Retinal pigment epithelial cell (primary cell): ENCODE measurements at regions not wholly inside any gene's neighbourhood (a gene's known extent, or its start where the extent isn't known, plus 50 kb on each side); places are given as distances from the start of the nearest gene placed in this dataset.

Source experiments
- DNase-seq: peaks from one replicate; pipeline ENCODE4 v3.0.0-alpha.2; 2010; ENCODE audit warnings: low read depth
- H3K4me3 ChIP-seq: 2 replicates; pipeline ENCODE4 v1.5.1; 2011; ENCODE audit warnings: mild to moderate bottlenecking, low read length, control low read depth, moderate library complexity
- TF ChIP-seq, protein P1 (sequence below): conservative IDR thresholded peaks from 2 replicates; pipeline ENCODE4 v1.5.1; 2011; ENCODE audit warnings: low read depth, low read length, control low read depth, inconsistent platforms

- DNase-seq = no peak
- H3K4me3 ChIP-seq = no peak overlapping the region
- TF ChIP-seq, protein P1, sequence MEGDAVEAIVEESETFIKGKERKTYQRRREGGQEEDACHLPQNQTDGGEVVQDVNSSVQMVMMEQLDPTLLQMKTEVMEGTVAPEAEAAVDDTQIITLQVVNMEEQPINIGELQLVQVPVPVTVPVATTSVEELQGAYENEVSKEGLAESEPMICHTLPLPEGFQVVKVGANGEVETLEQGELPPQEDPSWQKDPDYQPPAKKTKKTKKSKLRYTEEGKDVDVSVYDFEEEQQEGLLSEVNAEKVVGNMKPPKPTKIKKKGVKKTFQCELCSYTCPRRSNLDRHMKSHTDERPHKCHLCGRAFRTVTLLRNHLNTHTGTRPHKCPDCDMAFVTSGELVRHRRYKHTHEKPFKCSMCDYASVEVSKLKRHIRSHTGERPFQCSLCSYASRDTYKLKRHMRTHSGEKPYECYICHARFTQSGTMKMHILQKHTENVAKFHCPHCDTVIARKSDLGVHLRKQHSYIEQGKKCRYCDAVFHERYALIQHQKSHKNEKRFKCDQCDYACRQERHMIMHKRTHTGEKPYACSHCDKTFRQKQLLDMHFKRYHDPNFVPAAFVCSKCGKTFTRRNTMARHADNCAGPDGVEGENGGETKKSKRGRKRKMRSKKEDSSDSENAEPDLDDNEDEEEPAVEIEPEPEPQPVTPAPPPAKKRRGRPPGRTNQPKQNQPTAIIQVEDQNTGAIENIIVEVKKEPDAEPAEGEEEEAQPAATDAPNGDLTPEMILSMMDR = no peak
Measured at GRCh38 chr3:18079062-18079461, 336.6 kb upstream of the TBC1D5 start.

DNA sequence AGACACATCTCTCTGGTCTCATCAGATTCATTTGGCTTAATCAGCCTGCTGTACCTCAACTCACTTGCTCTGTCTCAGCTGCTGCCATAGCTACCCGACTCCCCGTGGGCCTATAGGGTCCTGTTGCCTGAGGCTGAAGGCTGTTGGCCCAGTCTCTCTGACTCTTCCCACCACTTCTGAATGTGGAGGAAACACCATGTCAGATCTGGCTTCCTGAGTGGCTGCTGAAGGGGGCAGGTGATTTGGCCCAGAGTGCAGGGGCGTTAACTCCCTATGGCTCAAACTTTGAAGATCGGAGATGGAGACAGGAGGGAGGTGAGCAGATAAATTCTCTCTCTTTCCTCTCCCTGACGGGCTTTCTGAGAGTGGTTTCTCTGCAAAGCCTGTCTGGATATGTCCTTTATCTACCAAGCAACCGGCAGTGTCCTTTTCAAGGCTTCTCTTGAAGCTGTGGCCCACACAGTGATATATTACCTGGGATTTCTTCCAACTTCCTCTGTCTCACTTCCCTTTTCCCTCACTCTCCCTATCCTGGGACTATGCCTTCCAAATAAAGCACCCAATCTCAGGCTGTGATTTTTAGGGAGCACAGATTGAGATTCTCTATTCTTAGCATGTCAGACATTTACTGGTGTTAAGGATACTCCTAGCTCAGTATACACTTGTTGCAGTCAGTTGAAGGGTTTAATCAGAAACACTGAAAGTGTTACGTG lies 334.9 kb upstream of the TBC1D5 start:
- no peak for DNase-seq
- TF ChIP-seq, protein P1 = no peak

DNA sequence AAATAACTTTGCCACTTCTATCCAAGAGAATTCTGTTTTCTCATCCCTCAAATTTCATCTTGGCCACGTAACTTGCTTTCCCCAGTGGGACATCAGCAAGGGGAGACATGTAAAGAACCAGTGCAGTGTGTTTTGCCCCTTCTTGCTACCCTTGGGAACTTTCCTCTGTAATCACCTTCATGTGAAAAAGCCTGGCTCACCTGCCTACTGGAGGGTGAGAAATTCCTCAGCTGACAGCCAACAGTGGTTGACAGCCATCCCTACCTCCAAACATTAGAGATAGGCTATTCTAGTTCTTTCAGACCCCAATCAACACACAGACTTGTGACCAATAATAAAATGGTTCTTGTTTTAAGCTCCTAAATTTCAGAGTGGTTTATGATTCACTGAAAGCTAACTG lies 333.9 kb upstream of the TBC1D5 start:
- no peak overlapping the region for H3K4me3 ChIP-seq
- no peak for DNase-seq
- TF ChIP-seq, protein P1 = no peak

More for the DNA sequence above, 334.9 kb upstream of the TBC1D5 start:
- no peak overlapping the region for H3K4me3 ChIP-seq

DNA sequence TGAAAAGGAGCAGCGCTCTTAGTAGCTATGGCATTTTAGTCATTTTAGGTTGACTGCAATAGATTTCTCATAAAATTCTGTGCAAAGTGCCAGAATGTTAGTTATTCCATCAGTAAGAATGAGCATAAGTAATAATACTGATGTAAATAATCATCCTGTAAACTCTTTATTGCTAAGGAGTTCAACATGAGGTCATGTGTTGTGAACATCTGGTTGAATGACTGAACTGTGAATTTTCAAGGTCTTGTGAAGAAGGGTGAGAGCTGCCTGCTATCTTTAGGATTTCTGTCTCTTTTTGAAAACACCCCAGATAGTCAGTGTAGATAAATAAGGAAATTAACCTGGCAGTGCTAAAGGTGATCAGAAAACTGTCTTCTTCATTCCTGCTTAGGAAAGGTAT lies 333.4 kb upstream of the TBC1D5 start:
- TF ChIP-seq, protein P1 = no peak
- H3K4me3 ChIP-seq = no peak overlapping the region
- DNase-seq = no peak

- TF ChIP-seq, protein P1 = no peak
- DNase-seq = no peak
- no peak overlapping the region for H3K4me3 ChIP-seq
Measured at GRCh38 chr3:18071833-18072232, 329.4 kb upstream of the TBC1D5 start.

DNA sequence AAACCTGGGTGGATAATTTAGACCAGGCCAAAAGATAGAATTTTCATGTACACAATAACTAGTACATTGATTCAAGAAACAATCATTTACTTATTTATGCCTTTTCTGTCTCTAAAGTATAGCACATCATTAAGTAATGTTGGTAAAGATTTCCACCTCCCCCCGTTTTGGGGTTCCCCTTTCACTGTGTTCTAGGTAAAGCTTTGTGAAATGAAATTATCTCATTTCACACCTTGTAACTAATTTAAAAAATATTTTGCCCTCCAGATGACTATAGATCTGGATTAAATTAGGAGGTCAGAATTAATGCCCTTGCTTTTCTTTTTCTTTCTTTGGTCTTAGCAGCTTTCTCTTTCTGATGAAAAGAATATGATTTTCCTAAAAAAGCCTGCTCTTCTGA lies 328.5 kb upstream of the TBC1D5 start:
- DNase-seq = no peak
- no peak overlapping the region for H3K4me3 ChIP-seq
- TF ChIP-seq, protein P1 = no peak

DNA sequence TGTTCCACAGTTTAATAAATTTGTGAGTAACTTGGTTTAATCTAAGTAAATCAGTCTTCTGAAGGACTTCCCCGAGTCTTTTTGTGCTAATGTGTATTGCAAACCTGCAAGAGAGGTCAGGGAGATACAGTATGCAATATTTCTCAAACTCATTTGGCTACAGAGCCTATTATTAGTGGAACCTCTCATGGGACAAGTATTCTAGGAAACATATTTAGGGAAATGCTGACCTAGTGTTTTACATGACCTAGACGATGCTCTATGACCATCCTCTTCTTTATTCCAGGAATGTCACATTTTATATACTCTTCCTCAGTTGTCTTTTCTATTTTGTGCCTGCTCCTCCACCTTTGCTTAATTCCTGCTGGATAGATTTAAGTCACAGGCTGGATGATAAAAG lies 327.8 kb upstream of the TBC1D5 start:
- DNase-seq = no peak
- H3K4me3 ChIP-seq = no peak overlapping the region
- TF ChIP-seq, protein P1 = no peak
